ENCODE measurements at regions not wholly inside any gene's neighbourhood (a gene's known extent, or its start where the extent isn't known, plus 50 kb on each side); places are given as distances from the start of the nearest gene placed in this dataset.

GRCh38 chr11:92902417-92902816 is 67.0 kb upstream of the MTNR1B start:
- no peaks in the 10 kb centered on the region for H3K9me3 Mint-ChIP-seq (ENCODE audit: low read depth)
- no peak for DNase-seq (ENCODE audit: low spot score, unreplicated experiment)
- TF ChIP-seq, protein P1, sequence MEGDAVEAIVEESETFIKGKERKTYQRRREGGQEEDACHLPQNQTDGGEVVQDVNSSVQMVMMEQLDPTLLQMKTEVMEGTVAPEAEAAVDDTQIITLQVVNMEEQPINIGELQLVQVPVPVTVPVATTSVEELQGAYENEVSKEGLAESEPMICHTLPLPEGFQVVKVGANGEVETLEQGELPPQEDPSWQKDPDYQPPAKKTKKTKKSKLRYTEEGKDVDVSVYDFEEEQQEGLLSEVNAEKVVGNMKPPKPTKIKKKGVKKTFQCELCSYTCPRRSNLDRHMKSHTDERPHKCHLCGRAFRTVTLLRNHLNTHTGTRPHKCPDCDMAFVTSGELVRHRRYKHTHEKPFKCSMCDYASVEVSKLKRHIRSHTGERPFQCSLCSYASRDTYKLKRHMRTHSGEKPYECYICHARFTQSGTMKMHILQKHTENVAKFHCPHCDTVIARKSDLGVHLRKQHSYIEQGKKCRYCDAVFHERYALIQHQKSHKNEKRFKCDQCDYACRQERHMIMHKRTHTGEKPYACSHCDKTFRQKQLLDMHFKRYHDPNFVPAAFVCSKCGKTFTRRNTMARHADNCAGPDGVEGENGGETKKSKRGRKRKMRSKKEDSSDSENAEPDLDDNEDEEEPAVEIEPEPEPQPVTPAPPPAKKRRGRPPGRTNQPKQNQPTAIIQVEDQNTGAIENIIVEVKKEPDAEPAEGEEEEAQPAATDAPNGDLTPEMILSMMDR (IDR thresholded peaks at IDR 0.05; ENCODE audit: unreplicated experiment): no peak
- no peaks in the 10 kb centered on the region for H3K27me3 Mint-ChIP-seq
- H3K27ac Mint-ChIP-seq: peak overlapping the region; percentile 8
- H3K4me3 Mint-ChIP-seq (ENCODE audit: low read depth): no peak overlapping the region
- no peaks in the 10 kb centered on the region for H3K36me3 Mint-ChIP-seq (ENCODE audit: insufficient read depth)
- H3K4me1 Mint-ChIP-seq (ENCODE audit: low read depth): no peaks in the 10 kb centered on the region

GRCh38 chr11:92907671-92908070 is 61.8 kb upstream of the MTNR1B start:
- Mint-ChIP-seq H3K4me1 (ENCODE audit: low read depth) (no peaks in the 10 kb centered on the region), H3K27ac (no peak overlapping the region), H3K9me3 (ENCODE audit: low read depth) (no peaks in the 10 kb centered on the region), H3K27me3 (no peaks in the 10 kb centered on the region), H3K4me3 (ENCODE audit: low read depth) (no peak overlapping the region), H3K36me3 (ENCODE audit: insufficient read depth) (no peaks in the 10 kb centered on the region)
- no peak for DNase-seq (ENCODE audit: low spot score, unreplicated experiment)
- TF ChIP-seq, protein P1 (IDR thresholded peaks at IDR 0.05; ENCODE audit: unreplicated experiment): no peak

GRCh38 chr11:92909214-92909613 is 60.2 kb upstream of the MTNR1B start:
- Mint-ChIP-seq H3K4me1 (ENCODE audit: low read depth) (no peaks in the 10 kb centered on the region), H3K36me3 (ENCODE audit: insufficient read depth) (no peaks in the 10 kb centered on the region)
- TF ChIP-seq, protein P1 (IDR thresholded peaks at IDR 0.05; ENCODE audit: unreplicated experiment): no peak

DNA sequence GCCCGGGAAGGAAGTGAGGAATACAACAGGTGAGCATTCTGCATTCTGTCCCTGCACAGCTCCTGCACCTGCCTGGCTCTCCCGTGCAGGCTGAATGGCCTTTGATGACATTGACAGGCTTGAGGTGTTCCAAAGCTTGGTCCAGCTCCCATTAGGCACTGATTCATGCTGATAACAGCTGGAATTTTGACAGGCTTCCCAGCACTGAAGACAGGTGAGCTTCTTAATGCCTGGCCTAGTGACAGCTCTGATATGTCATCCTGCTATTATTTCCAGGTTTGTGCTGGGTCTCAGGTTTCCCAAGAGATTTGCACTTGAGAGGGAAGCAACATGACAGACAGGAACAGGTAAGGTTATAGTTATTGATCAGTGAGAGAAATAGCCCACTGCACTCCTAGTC is 58.0 kb upstream of the MTNR1B start:
- Mint-ChIP-seq H3K36me3 (ENCODE audit: insufficient read depth) (no peaks in the 10 kb centered on the region), H3K4me3 (ENCODE audit: low read depth) (no peak overlapping the region), H3K4me1 (ENCODE audit: low read depth) (no peaks in the 10 kb centered on the region), H3K9me3 (ENCODE audit: low read depth) (no peaks in the 10 kb centered on the region), H3K27me3 (no peaks in the 10 kb centered on the region), H3K27ac (no peak overlapping the region)
- DNase-seq (ENCODE audit: low spot score, unreplicated experiment): no peak
- TF ChIP-seq, protein P1 (IDR thresholded peaks at IDR 0.05; ENCODE audit: unreplicated experiment): no peak

More at GRCh38 chr11:92909214-92909613, 60.2 kb upstream of the MTNR1B start:
- Mint-ChIP-seq H3K27me3 (no peaks in the 10 kb centered on the region), H3K4me3 (ENCODE audit: low read depth) (no peak overlapping the region), H3K27ac (no peak overlapping the region), H3K9me3 (ENCODE audit: low read depth) (no peaks in the 10 kb centered on the region)
- no peak for DNase-seq (ENCODE audit: low spot score, unreplicated experiment)

GRCh38 chr11:92915551-92915950 is 53.9 kb upstream of the MTNR1B start:
- peaks cover 3% of the 10 kb centered on the region for H3K4me1 Mint-ChIP-seq (ENCODE audit: low read depth)
- H3K36me3 Mint-ChIP-seq (ENCODE audit: insufficient read depth): no peaks in the 10 kb centered on the region
- DNase-seq (ENCODE audit: low spot score, unreplicated experiment): no peak
- H3K27me3 Mint-ChIP-seq: no peaks in the 10 kb centered on the region
- TF ChIP-seq, protein P1 (IDR thresholded peaks at IDR 0.05; ENCODE audit: unreplicated experiment): no peak
- no peak overlapping the region for H3K4me3 Mint-ChIP-seq (ENCODE audit: low read depth)
- H3K27ac Mint-ChIP-seq: no peak overlapping the region
- H3K9me3 Mint-ChIP-seq (ENCODE audit: low read depth): no peaks in the 10 kb centered on the region

Data from progenitor cell of endocrine pancreas (in vitro differentiated cells).